Stomach (tissue), 8 donors: ENCODE measurements at regions not wholly inside any gene's neighbourhood (a gene's known extent, or its start where the extent isn't known, plus 50 kb on each side); places are given as distances from the start of the nearest gene placed in this dataset.

Experiments used
- DNase-seq, 2 donors: peaks; one replicate each; pipeline versions ENCODE4 v3.0.0 to v3.0.0-alpha.2; 2013 to 2019
- H3K27ac ChIP-seq, 5 donors: fragments of 200-600 bp in 4 of 5; sonication (generic) in 4 of 5; one replicate each; pipeline ENCODE4 v1.5.1; 2013 to 2019; ENCODE audit warnings: mild to moderate bottlenecking in 1 of 5, moderate library complexity in 1 of 5
- H3K27me3 ChIP-seq, 3 donors: fragments of 200-600 bp; sonication (generic); one replicate each; pipeline ENCODE4 v1.5.1; 2017 to 2019; ENCODE audit warnings: mixed run types in 1 of 3
- H3K36me3 ChIP-seq, 4 donors: fragments of 200-600 bp; sonication (generic); 1 replicate in 3 of 4; 2 replicates in 1 of 4; pipeline ENCODE4 v1.5.1; 2016 to 2019
- H3K4me1 ChIP-seq, 4 donors: fragments of 200-600 bp; sonication (generic); one replicate each; pipeline ENCODE4 v1.5.1; 2016 to 2019
- H3K4me3 ChIP-seq, 4 donors: fragments of 200-600 bp; sonication (generic) in 3 of 4; one replicate each; pipeline ENCODE4 v1.5.1; 2016 to 2019; ENCODE audit warnings: mild to moderate bottlenecking in 1 of 4
- H3K9me3 ChIP-seq, 4 donors: fragments of 200-600 bp; sonication (generic); one replicate each; pipeline ENCODE4 v1.5.1; 2016 to 2019
- CTCF ChIP-seq, 7 experiments: fragments of 450-650 bp in 4 of 7; fragments of 200-600 bp in 3 of 7; sonication (generic) in 3 of 7; IDR thresholded peaks; one replicate each; pipeline ENCODE4 v1.5.1; 2016 to 2019; ENCODE audit warnings: antibody characterized with exemption in 7 of 7, control low read depth in 2 of 7, mild to moderate bottlenecking in 1 of 7
- EP300 ChIP-seq: sonication (generic); formaldehyde crosslinking; IDR thresholded peaks from one replicate; pipeline ENCODE4 v1.6.1; 2017; ENCODE audit warnings: antibody characterized with exemption
- POLR2A ChIP-seq, 4 donors: fragments of 450-650 bp; IDR thresholded peaks; one replicate each; pipeline ENCODE4 v1.6.1; 2016; ENCODE audit warnings: antibody characterized with exemption in 4 of 4, control low read depth in 2 of 4, mild to moderate bottlenecking in 1 of 4, moderate library complexity in 1 of 4
- POLR2AphosphoS5 ChIP-seq, 3 donors: sonication (generic); formaldehyde crosslinking; IDR thresholded peaks; one replicate each; pipeline ENCODE4 v1.6.1; 2016; ENCODE audit warnings: antibody characterized with exemption in 3 of 3
- WGBS, 5 donors: extraction: QIAGEN DNeasy Blood & Tissue Kit in 3 of 5; methylation state at CpG; one replicate each; pipeline versions ENCODE4 v1.1.5 to v1.1.7; 2013 to 2018; 5-methylcytosine and 5-hydroxymethylcytosine counted together
- intact Hi-C: fragments of 100-400 bp; cut with DNase I; formaldehyde crosslinking; loops from one replicate; pipeline ENCODE4 v1.15.1; 2023; ENCODE audit warnings: low total_unique reads
- donor health status: healthy with polysubstance abuse.
- donor health status: Bipolar disorder and iron deficiency.
- donor health status: healthy.

GRCh38 chr2:147758821-147759220, 86.0 kb upstream of the ACVR2A start:
- DNase-seq = no peak
- Histone ChIP-seq H3K9me3 (peaks cover 0 to 2% (median 0%) of the 10 kb centered on the region in 4 donors), H3K4me3 (no peak overlapping the region), H3K27me3 (no peaks in the 10 kb centered on the region), H3K36me3 (no peaks in the 10 kb centered on the region), H3K27ac (no peak overlapping the region), H3K4me1 (no peaks in the 10 kb centered on the region)
- TF ChIP-seq EP300 (no peak), POLR2AphosphoS5 (IDR thresholded peaks at IDR 0.05) (no peak), CTCF (IDR thresholded peaks at IDR 0.05) (no peak), POLR2A (IDR thresholded peaks at IDR 0.05) (no peak)
- 85 to 93% (median 88%) methylated on average over 2 of the region's 2 CpGs for WGBS, 5 donors
- intact Hi-C loops = no loop called here

- intact Hi-C loops = no loop called here
- DNase-seq = no peak
- Histone ChIP-seq H3K36me3 (no peaks in the 10 kb centered on the region), H3K9me3 (no peaks in the 10 kb centered on the region), H3K27ac (no peak overlapping the region), H3K4me3 (no peak overlapping the region), H3K27me3 (no peaks in the 10 kb centered on the region), H3K4me1 (no peaks in the 10 kb centered on the region)
- WGBS, 5 donors = 66 to 82% (median 73%) methylated on average over 2 of the region's 2 CpGs
- no peak for TF ChIP-seq POLR2AphosphoS5 (IDR thresholded peaks at IDR 0.05)
- no peak for TF ChIP-seq EP300
Measured at GRCh38 chr2:147756069-147756468, 88.8 kb upstream of the ACVR2A start.

- H3K4me1 ChIP-seq = no peaks in the 10 kb centered on the region
- H3K9me3 ChIP-seq = no peaks in the 10 kb centered on the region
- no peak overlapping the region for H3K4me3 ChIP-seq
- no peak overlapping the region for H3K27ac ChIP-seq
- TF ChIP-seq POLR2A (IDR thresholded peaks at IDR 0.05) (no peak), EP300 (no peak), CTCF (IDR thresholded peaks at IDR 0.05) (no peak), POLR2AphosphoS5 (IDR thresholded peaks at IDR 0.05) (no peak)
- H3K36me3 ChIP-seq = no peaks in the 10 kb centered on the region
- WGBS, 5 donors = 80 to 88% (median 83%) methylated on average over 2 of the region's 2 CpGs
- DNase-seq = no peak
- intact Hi-C loops = no loop called here
- no peaks in the 10 kb centered on the region for H3K27me3 ChIP-seq
Measured at GRCh38 chr2:147740211-147740927, 104.5 kb upstream of the ACVR2A start.

- no peak overlapping the region for H3K4me3 ChIP-seq
- WGBS, 5 donors = 42 to 78% (median 48%) methylated on average over 3 of the region's 3 CpGs
- H3K9me3 ChIP-seq = peaks cover 0 to 3% (median 0%) of the 10 kb centered on the region in 4 donors
- H3K4me1 ChIP-seq = no peaks in the 10 kb centered on the region
- TF ChIP-seq EP300 (no peak), CTCF (IDR thresholded peaks at IDR 0.05) (no peak), POLR2A (IDR thresholded peaks at IDR 0.05) (no peak)
- no peak overlapping the region for H3K27ac ChIP-seq
- H3K36me3 ChIP-seq = no peaks in the 10 kb centered on the region
- no peak for DNase-seq
- intact Hi-C loops = no loop called here
- no peaks in the 10 kb centered on the region for H3K27me3 ChIP-seq
Measured at GRCh38 chr2:147739508-147739907, 105.3 kb upstream of the ACVR2A start.

GRCh38 chr2:147718831-147719230, 126.0 kb upstream of the ACVR2A start:
- Histone ChIP-seq H3K36me3 (no peaks in the 10 kb centered on the region), H3K4me3 (no peak overlapping the region), H3K9me3 (no peaks in the 10 kb centered on the region), H3K4me1 (no peaks in the 10 kb centered on the region), H3K27me3 (no peaks in the 10 kb centered on the region), H3K27ac (no peak overlapping the region)
- peak in 1 of 2 donors; percentile 26 for DNase-seq
- TF ChIP-seq EP300 = no peak
- no peak for TF ChIP-seq CTCF (IDR thresholded peaks at IDR 0.05)
- TF ChIP-seq POLR2AphosphoS5 (IDR thresholded peaks at IDR 0.05) = no peak
- no peak for TF ChIP-seq POLR2A (IDR thresholded peaks at IDR 0.05)
- intact Hi-C loops = no loop called here
- 40 to 81% (median 47%) methylated on average over 2 of the region's 2 CpGs for WGBS, 5 donors
